RWPE2 (cell line): ENCODE measurements at regions not wholly inside any gene's neighbourhood (a gene's known extent, or its start where the extent isn't known, plus 50 kb on each side); places are given as distances from the start of the nearest gene placed in this dataset.

Source experiments
- ATAC-seq: fragments of 200-7000 bp; cut with Tn5 transposase; 3 replicates; pipeline ENCODE4 v1.9.1; 2021; ENCODE audit warnings: low read depth
- DNase-seq: peaks from one replicate; pipeline ENCODE4 v3.0.0-alpha.2; 2020; ENCODE audit warnings: low spot score
- H3K27ac ChIP-seq: fragments of 450-650 bp; 2 replicates; pipeline ENCODE4 v1.5.1; 2017; ENCODE audit warnings: mild to moderate bottlenecking; ENCODE audit not compliant: poor library complexity, severe bottlenecking
- H3K27me3 ChIP-seq: fragments of 250-450 bp; sonication (Bioruptor Pico); 2 replicates; pipeline ENCODE4 v1.5.1; 2021; ENCODE audit warnings: mild to moderate bottlenecking, moderate library complexity; ENCODE audit not compliant: insufficient read depth, poor library complexity, severe bottlenecking
- H3K36me3 ChIP-seq: fragments of 250-450 bp; sonication (Bioruptor Pico); 2 replicates; pipeline ENCODE4 v1.5.1; 2020; ENCODE audit warnings: low read depth, mild to moderate bottlenecking, moderate library complexity
- H3K4me1 ChIP-seq: fragments of 250-450 bp; sonication (Bioruptor Pico); 2 replicates; pipeline ENCODE4 v1.5.1; 2021; ENCODE audit warnings: mild to moderate bottlenecking, moderate library complexity; ENCODE audit not compliant: insufficient read depth, poor library complexity, severe bottlenecking
- H3K4me3 ChIP-seq: fragments of 250-450 bp; sonication (Bioruptor Pico); 2 replicates; pipeline ENCODE4 v1.5.1; 2021; ENCODE audit warnings: mild to moderate bottlenecking, moderate library complexity; ENCODE audit not compliant: severe bottlenecking
- H3K9me3 ChIP-seq: fragments of 250-450 bp; sonication (Bioruptor Pico); 2 replicates; pipeline ENCODE4 v1.5.1; 2021; ENCODE audit warnings: mild to moderate bottlenecking, moderate library complexity; ENCODE audit not compliant: severe bottlenecking
- CTCF ChIP-seq: fragments of 450-650 bp; IDR thresholded peaks from one replicate; pipeline ENCODE4 v1.5.1; 2017; ENCODE audit warnings: mild to moderate bottlenecking, moderate library complexity; ENCODE audit not compliant: poor library complexity, severe bottlenecking

DNA sequence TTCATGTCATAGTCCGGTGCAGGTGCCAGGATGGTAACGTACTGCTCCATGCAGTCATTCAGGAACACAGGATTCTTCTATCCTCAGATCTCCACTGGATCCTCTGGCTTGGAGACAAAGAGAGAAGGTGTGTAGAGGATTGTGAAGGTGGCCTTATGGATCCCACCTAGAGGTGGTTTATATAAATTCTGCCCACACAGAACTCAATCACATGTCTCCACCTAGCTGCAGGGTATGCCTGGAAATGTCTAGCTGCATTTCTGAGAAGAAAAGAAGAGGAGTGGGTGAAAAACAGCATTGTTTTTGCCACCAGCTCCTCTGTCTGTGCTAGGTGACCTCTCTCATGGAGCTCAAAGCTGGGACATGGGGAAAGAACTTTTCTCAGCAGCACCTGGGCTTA lies 478.7 kb downstream of the PDCD6IP start:
- H3K27ac ChIP-seq: no peak overlapping the region
- H3K4me1 ChIP-seq: no peaks in the 10 kb centered on the region
- H3K9me3 ChIP-seq: no peaks in the 10 kb centered on the region
- ATAC-seq: no peak
- no peaks in the 10 kb centered on the region for H3K27me3 ChIP-seq
- H3K4me3 ChIP-seq: no peak overlapping the region
- TF ChIP-seq CTCF: no peak
- no peak for DNase-seq
- no peaks in the 10 kb centered on the region for H3K36me3 ChIP-seq

GRCh38 chr3:34279901-34280300 lies 481.5 kb downstream of the PDCD6IP start:
- TF ChIP-seq CTCF: no peak
- Histone ChIP-seq H3K4me1 (no peaks in the 10 kb centered on the region), H3K27me3 (no peaks in the 10 kb centered on the region), H3K27ac (no peak overlapping the region), H3K4me3 (no peak overlapping the region), H3K9me3 (no peaks in the 10 kb centered on the region), H3K36me3 (no peaks in the 10 kb centered on the region)
- DNase-seq: no peak
- no peak for ATAC-seq

DNA sequence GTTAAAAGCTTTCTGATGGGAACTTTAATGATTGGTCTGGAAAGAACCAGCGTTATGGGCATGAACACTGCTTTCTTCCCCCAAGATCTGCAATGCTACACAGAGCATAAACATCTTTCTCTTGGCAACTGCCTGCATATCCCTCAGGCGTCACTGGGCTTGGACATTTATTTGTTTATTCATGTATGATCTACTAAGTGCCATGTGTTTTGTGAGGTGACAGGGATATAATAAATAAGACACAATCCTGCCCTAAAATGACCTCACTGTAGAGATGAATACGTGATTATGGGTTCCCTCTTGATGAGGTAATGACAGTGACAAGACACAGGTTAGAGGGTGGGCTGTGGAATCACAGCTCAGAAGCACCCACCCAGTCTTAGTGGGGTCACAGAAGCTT lies 485.3 kb downstream of the PDCD6IP start:
- no peak for DNase-seq
- H3K27me3 ChIP-seq: no peaks in the 10 kb centered on the region
- no peaks in the 10 kb centered on the region for H3K9me3 ChIP-seq
- no peaks in the 10 kb centered on the region for H3K36me3 ChIP-seq
- H3K4me3 ChIP-seq: no peak overlapping the region
- no peak overlapping the region for H3K27ac ChIP-seq
- H3K4me1 ChIP-seq: no peaks in the 10 kb centered on the region
- ATAC-seq: no peak
- TF ChIP-seq CTCF: no peak

GRCh38 chr3:34284959-34285826 lies 486.8 kb downstream of the PDCD6IP start:
- no peaks in the 10 kb centered on the region for H3K36me3 ChIP-seq
- no peak for ATAC-seq
- no peaks in the 10 kb centered on the region for H3K9me3 ChIP-seq
- H3K27ac ChIP-seq: no peak overlapping the region
- H3K4me3 ChIP-seq: no peak overlapping the region
- no peaks in the 10 kb centered on the region for H3K4me1 ChIP-seq
- TF ChIP-seq CTCF: no peak
- no peak for DNase-seq
- H3K27me3 ChIP-seq: no peaks in the 10 kb centered on the region

- no peak for ATAC-seq
- no peaks in the 10 kb centered on the region for H3K9me3 ChIP-seq
- TF ChIP-seq CTCF: no peak
- no peaks in the 10 kb centered on the region for H3K36me3 ChIP-seq
- H3K27me3 ChIP-seq: no peaks in the 10 kb centered on the region
- no peak overlapping the region for H3K4me3 ChIP-seq
- no peak for DNase-seq
- H3K4me1 ChIP-seq: no peaks in the 10 kb centered on the region
- no peak overlapping the region for H3K27ac ChIP-seq
Observed at GRCh38 chr3:34285827-34286188, 487.4 kb downstream of the PDCD6IP start.
